Hepatocyte (in vitro differentiated cells): ENCODE measurements at regions not wholly inside any gene's neighbourhood (a gene's known extent, or its start where the extent isn't known, plus 50 kb on each side); places are given as distances from the start of the nearest gene placed in this dataset.

ENCODE experiments used
- DNase-seq: peaks from one replicate; pipeline ENCODE4 v3.0.0-alpha.2; 2016; ENCODE audit warnings: low spot score
- H2AFZ ChIP-seq: fragments of 200-600 bp; sonication (generic); 2 replicates; pipeline ENCODE4 v1.6.0; 2016; ENCODE audit warnings: antibody characterized with exemption, mild to moderate bottlenecking
- H3K27ac ChIP-seq: fragments of 200-600 bp; sonication (generic); 2 replicates; pipeline ENCODE4 v1.5.1; 2016; ENCODE audit warnings: mild to moderate bottlenecking
- H3K27me3 ChIP-seq: fragments of 200-600 bp; sonication (generic); 2 replicates; pipeline ENCODE4 v1.6.1; 2016
- H3K36me3 ChIP-seq: fragments of 200-600 bp; sonication (generic); replicated peaks from 2 replicates; pipeline ENCODE4 v1.5.1; 2016; ENCODE audit warnings: low read depth; ENCODE audit not compliant: insufficient read depth
- H3K4me1 ChIP-seq: fragments of 200-600 bp; sonication (generic); 2 replicates; pipeline ENCODE4 v1.5.1; 2016; ENCODE audit warnings: mild to moderate bottlenecking, moderate library complexity; ENCODE audit not compliant: insufficient read depth
- H3K4me2 ChIP-seq: fragments of 200-600 bp; sonication (generic); 2 replicates; pipeline ENCODE4 v1.6.0; 2016
- H3K4me3 ChIP-seq: fragments of 200-600 bp; sonication (generic); 2 replicates; pipeline ENCODE4 v1.5.1; 2016; ENCODE audit warnings: mild to moderate bottlenecking
- H3K79me2 ChIP-seq: fragments of 200-600 bp; sonication (generic); 2 replicates; pipeline ENCODE4 v1.6.0; 2017; ENCODE audit warnings: mild to moderate bottlenecking
- H3K9me2 ChIP-seq: fragments of 200-600 bp; sonication (generic); replicated peaks from 2 replicates; pipeline ENCODE4 v1.6.0; 2017; ENCODE audit warnings: mild to moderate bottlenecking; ENCODE audit not compliant: insufficient read depth
- H3K9me3 ChIP-seq: fragments of 200-600 bp; sonication (generic); 2 replicates; pipeline ENCODE4 v1.5.1; 2016; ENCODE audit warnings: low read depth, mild to moderate bottlenecking
- H4K20me1 ChIP-seq: fragments of 200-600 bp; sonication (generic); 2 replicates; pipeline ENCODE4 v1.6.0; 2016; ENCODE audit warnings: mild to moderate bottlenecking; ENCODE audit not compliant: insufficient read depth, poor library complexity, severe bottlenecking
- EZH2 ChIP-seq: fragments of 200-600 bp; sonication (generic); IDR thresholded peaks from 2 replicates; pipeline ENCODE4 v1.6.1; 2016; ENCODE audit warnings: antibody characterized with exemption, mild to moderate bottlenecking, borderline replicate concordance
- EZH2phosphoT487 ChIP-seq: fragments of 200-600 bp; sonication (generic); IDR thresholded peaks from one replicate; pipeline ENCODE4 v1.6.1; 2018; ENCODE audit warnings: antibody characterized with exemption, mild to moderate bottlenecking, low read depth, moderate library complexity; ENCODE audit not compliant: unreplicated experiment, severe bottlenecking
- WGBS: methylation state at CpG from one replicate; pipeline ENCODE4 v1.1.6; 2016; ENCODE audit warnings: low lambda C conversion rate; ENCODE audit errors: missing lambda C conversion rate; 5-methylcytosine and 5-hydroxymethylcytosine counted together
- TF ChIP-seq, protein P1 (sequence below): fragments of 200-600 bp; sonication (generic); IDR thresholded peaks from 2 replicates; pipeline ENCODE4 v1.5.1; 2016; ENCODE audit warnings: antibody characterized with exemption, mild to moderate bottlenecking; ENCODE audit not compliant: poor library complexity

DNA sequence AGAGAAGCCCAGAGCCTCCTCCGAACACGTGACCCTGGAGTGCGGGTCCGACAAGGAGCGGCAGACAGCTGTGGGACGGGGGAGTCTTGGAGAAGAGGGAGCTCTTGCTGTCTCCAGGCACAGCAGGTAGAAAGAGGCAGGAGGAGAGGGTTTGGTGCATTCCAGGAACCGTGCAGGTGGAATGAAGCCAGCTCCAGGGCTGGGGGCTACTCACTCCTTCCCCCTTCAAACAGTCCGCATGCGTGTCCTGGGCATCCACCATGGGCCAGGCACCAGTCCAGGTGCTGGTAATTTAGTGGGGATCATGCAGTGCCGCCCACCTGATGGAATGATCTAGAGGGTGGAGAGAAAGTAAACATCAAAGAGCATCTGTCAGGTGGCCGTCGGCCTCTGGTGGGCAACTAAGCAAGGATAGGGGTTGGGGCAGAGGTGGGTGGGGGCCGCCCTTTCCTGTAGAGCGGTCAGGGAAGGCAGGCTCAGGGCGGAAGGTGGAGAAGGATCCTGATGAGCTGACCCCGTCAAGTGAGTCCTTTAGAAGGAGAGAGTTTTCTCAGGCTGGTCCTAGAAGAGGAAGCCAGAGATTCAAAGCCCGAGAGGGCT lies 850.0 kb downstream of the TBC1D22A start:
- Histone ChIP-seq H3K9me3 (no peaks in the 10 kb centered on the region), H3K4me1 (no peaks in the 10 kb centered on the region), H3K27me3 (no peaks in the 10 kb centered on the region), H2AFZ (no peak overlapping the region), H3K36me3 (no peaks in the 10 kb centered on the region), H3K79me2 (no peaks in the 10 kb centered on the region), H4K20me1 (no peaks in the 10 kb centered on the region), H3K9me2 (no peaks in the 10 kb centered on the region), H3K4me2 (no peak overlapping the region), H3K27ac (no peak overlapping the region), H3K4me3 (no peak overlapping the region)
- no peak for DNase-seq
- 77% methylated on average over 16 of the region's 17 CpGs for whole genome bisulfite sequencing
- TF ChIP-seq, protein P1, sequence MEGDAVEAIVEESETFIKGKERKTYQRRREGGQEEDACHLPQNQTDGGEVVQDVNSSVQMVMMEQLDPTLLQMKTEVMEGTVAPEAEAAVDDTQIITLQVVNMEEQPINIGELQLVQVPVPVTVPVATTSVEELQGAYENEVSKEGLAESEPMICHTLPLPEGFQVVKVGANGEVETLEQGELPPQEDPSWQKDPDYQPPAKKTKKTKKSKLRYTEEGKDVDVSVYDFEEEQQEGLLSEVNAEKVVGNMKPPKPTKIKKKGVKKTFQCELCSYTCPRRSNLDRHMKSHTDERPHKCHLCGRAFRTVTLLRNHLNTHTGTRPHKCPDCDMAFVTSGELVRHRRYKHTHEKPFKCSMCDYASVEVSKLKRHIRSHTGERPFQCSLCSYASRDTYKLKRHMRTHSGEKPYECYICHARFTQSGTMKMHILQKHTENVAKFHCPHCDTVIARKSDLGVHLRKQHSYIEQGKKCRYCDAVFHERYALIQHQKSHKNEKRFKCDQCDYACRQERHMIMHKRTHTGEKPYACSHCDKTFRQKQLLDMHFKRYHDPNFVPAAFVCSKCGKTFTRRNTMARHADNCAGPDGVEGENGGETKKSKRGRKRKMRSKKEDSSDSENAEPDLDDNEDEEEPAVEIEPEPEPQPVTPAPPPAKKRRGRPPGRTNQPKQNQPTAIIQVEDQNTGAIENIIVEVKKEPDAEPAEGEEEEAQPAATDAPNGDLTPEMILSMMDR = no peak
- TF ChIP-seq EZH2 (no peak), EZH2phosphoT487 (no peak)

DNA sequence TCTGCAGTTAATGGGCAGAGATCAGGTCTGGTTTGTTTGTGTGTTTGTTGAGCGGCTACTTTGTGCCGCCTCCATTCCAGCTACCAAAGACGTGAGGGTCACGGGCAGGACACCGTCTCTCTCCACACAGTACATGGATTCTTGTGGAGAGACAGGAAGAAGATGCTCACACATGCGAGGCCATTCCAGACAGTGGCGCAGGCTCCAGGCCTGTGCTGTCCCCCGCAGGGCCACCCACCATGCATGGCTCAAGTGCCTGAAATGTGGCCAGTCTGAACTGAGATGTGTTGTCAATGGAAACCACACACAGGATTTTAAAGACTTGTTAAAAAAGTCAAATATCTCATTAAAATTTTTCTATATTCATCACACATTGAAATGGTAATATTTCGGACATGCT lies 848.3 kb downstream of the TBC1D22A start:
- Histone ChIP-seq H3K9me3 (no peaks in the 10 kb centered on the region), H3K9me2 (no peaks in the 10 kb centered on the region), H3K4me2 (no peak overlapping the region), H3K27me3 (no peaks in the 10 kb centered on the region), H2AFZ (no peak overlapping the region), H3K79me2 (no peaks in the 10 kb centered on the region), H3K36me3 (no peaks in the 10 kb centered on the region), H3K4me3 (no peak overlapping the region), H4K20me1 (no peaks in the 10 kb centered on the region), H3K4me1 (no peaks in the 10 kb centered on the region), H3K27ac (no peak overlapping the region)
- DNase-seq = no peak
- WGBS = 90% methylated on average over 9 of the region's 9 CpGs
- TF ChIP-seq EZH2 (no peak), EZH2phosphoT487 (no peak)
- TF ChIP-seq, protein P1 = no peak

GRCh38 chr22:47610281-47610680 lies 847.8 kb downstream of the TBC1D22A start:
- no peak for DNase-seq
- Histone ChIP-seq H3K27me3 (no peaks in the 10 kb centered on the region), H3K4me2 (no peak overlapping the region), H3K9me2 (no peaks in the 10 kb centered on the region), H3K9me3 (no peaks in the 10 kb centered on the region), H3K4me3 (no peak overlapping the region), H3K4me1 (no peaks in the 10 kb centered on the region), H2AFZ (no peak overlapping the region), H4K20me1 (no peaks in the 10 kb centered on the region), H3K36me3 (no peaks in the 10 kb centered on the region), H3K79me2 (no peaks in the 10 kb centered on the region), H3K27ac (no peak overlapping the region)
- 77% methylated on average over 12 of the region's 12 CpGs for WGBS
- TF ChIP-seq EZH2 (no peak), EZH2phosphoT487 (no peak)
- TF ChIP-seq, protein P1 = no peak

- H3K36me3 ChIP-seq = no peaks in the 10 kb centered on the region
- H2AFZ ChIP-seq = no peak overlapping the region
- DNase-seq = no peak
- no peaks in the 10 kb centered on the region for H3K4me1 ChIP-seq
- 62% methylated on average over 13 of the region's 13 CpGs for WGBS
- no peaks in the 10 kb centered on the region for H3K79me2 ChIP-seq
- no peaks in the 10 kb centered on the region for H3K9me3 ChIP-seq
- no peak overlapping the region for H3K27ac ChIP-seq
- H3K4me2 ChIP-seq = no peak overlapping the region
- no peak overlapping the region for H3K4me3 ChIP-seq
- H4K20me1 ChIP-seq = no peaks in the 10 kb centered on the region
- H3K27me3 ChIP-seq = no peaks in the 10 kb centered on the region
- H3K9me2 ChIP-seq = no peaks in the 10 kb centered on the region
- no peak for TF ChIP-seq EZH2
- no peak for TF ChIP-seq EZH2phosphoT487
- TF ChIP-seq, protein P1 = no peak
Observed at GRCh38 chr22:47609653-47610052, 847.2 kb downstream of the TBC1D22A start.
